ENCODE measurements at regions not wholly inside any gene's neighbourhood (a gene's known extent, or its start where the extent isn't known, plus 50 kb on each side); places are given as distances from the start of the nearest gene placed in this dataset.
"Not testable (repeated sequence)": the region's sequence is repeated elsewhere in the genome, so short reads cannot be mapped to it uniquely, and the experiment has no call there.

DNA sequence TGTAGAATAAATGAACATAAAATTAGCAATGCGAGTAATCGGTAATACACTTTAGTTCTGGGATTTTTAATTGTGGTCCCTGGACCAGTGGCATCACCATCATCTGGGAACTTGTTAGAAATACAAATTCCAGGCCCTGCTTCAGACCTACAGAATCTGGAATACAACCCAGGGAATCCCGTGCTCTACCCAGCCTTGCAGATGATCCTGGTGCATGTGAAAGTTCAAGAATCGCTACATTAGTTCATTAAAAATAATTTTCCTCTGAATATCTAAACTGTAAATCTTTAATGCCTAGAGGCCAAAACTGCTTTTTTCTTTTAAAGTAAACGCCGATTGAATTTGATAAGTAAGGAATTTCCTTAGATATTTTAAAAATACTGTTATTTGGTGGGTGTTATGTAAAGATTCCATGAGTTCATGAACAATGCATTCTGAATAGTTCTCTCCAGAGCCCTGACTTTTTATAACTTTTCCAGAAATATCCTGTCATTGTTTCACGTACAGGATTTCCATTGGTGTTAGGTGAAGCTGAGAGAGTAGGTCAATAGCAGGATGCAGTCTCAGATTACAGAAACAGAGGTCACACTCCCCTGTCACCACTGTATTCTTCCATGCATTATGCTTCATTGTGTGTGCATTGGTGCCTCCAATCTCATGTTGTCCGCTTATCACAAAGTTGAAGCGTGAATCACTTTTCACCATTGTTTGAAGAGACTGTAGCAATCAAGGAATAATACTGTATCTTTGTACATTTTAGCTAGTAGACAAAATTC, 596.5 kb upstream of the KLF12 start:
- FAIRE-seq (no peak), DNase-seq (ENCODE audit: insufficient read length) (no peak)
- TF ChIP-seq POLR2A (IDR thresholded peaks at IDR 0.05; ENCODE audit: low read depth, low read length) (no peak), POLR2AphosphoS5 (IDR thresholded peaks at IDR 0.05; ENCODE audit: low read depth, low read length) (no peak), TAF1 (IDR thresholded peaks at IDR 0.05; ENCODE audit: borderline replicate concordance, low read depth, low read length) (no peak)

DNA sequence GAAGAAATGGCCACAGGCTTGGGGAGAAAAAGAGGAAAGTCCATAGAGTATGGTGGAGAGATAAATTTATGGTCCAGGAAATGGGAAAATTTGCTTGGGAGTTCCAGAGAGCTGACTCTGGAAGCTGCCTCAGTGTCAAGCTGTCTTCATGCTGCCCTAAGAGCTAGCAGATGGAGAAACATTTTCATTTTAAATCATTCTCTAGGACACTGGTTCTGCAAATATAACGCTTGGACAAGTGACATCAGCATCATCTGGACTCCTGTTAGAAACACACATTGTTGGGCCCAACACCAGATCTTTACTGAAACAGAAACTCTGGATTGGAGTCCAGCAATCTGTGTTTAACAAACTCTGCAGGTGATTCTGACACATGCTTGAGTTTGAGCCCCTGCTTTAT, 592.0 kb upstream of the KLF12 start:
- no peak for FAIRE-seq
- TF ChIP-seq TAF1 (IDR thresholded peaks at IDR 0.05; ENCODE audit: borderline replicate concordance, low read depth, low read length) (no peak), POLR2A (IDR thresholded peaks at IDR 0.05; ENCODE audit: low read depth, low read length) (no peak), POLR2AphosphoS5 (IDR thresholded peaks at IDR 0.05; ENCODE audit: low read depth, low read length) (no peak)
- DNase-seq (ENCODE audit: insufficient read length): no peak

DNA sequence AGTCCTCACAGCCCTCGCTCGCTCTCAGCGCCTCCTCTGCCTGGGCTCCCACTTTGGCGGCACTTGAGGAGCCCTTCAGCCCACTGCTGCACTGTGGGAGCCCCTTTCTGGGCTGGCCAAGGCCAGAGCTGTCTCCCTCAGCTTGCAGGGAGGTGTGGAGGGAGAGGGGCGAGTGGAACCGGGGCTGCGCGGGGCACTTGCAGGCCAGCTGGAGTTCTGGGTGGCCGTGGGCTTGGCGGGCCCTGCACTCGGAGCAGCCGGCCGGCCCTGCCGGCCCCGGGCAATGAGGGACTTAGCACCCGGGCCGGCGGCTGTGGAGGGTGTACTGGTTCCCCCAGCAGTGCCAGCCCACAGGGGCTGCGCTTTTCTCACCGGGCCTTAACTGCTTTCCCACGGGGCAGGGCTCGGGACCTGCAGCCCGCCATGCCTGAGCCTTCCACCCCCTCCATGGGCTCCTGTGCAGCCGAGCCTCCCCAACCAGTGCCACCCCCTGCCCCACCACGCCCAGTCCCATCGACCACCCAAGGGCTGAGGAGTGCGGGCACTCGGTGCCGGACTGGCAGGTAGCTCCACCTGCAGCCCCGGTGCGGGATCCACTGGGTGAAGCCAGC, 584.1 kb upstream of the KLF12 start:
- not testable (repeated sequence) for DNase-seq (ENCODE audit: insufficient read length); FAIRE-seq

DNA sequence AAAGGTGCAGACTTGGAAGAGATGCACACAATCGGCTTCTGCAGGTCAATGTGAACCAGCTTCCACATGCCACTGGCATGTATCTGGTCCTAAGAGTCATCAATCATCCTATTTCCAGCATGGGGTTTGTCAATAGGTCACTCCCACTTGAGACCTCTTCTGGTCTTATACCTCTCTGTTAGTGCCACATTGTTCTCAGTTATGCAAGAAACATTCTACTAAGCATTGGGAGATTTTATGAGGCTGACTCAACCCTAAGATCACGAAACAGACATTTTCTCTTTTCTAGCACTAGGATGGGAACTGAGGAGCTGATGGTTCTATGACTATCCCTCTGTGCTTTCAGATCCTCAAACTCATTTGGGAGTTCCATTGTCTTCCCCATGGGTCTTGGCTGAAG, 581.5 kb upstream of the KLF12 start:
- DNase-seq (ENCODE audit: insufficient read length) (no peak), FAIRE-seq (no peak)
- no peak for TF ChIP-seq POLR2A (IDR thresholded peaks at IDR 0.05; ENCODE audit: low read depth, low read length)
- no peak for TF ChIP-seq TAF1 (IDR thresholded peaks at IDR 0.05; ENCODE audit: borderline replicate concordance, low read depth, low read length)
- TF ChIP-seq POLR2AphosphoS5 (IDR thresholded peaks at IDR 0.05; ENCODE audit: low read depth, low read length): no peak

DNA sequence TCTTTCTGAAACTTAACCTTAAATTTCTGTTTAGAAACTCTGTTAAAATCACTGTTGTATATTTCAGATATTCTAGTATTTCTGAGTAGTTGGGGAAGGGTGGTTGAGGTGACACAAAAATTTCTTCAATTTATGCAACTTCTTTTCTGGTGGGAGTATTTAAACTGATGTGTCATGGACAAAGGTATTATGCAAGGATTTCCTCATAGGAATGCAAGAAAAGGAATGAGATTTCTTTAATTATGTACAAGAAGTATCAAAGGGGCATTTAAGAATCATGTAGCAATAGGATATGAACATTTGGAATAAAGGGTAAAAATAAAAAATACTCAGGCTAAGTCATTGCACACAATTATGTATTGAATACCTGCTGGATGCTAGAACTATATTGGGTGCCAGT, 575.8 kb upstream of the KLF12 start:
- FAIRE-seq (no peak), DNase-seq (ENCODE audit: insufficient read length) (no peak)
- TF ChIP-seq TAF1 (IDR thresholded peaks at IDR 0.05; ENCODE audit: borderline replicate concordance, low read depth, low read length) (no peak), POLR2AphosphoS5 (IDR thresholded peaks at IDR 0.05; ENCODE audit: low read depth, low read length) (no peak), POLR2A (IDR thresholded peaks at IDR 0.05; ENCODE audit: low read depth, low read length) (no peak)

DNA sequence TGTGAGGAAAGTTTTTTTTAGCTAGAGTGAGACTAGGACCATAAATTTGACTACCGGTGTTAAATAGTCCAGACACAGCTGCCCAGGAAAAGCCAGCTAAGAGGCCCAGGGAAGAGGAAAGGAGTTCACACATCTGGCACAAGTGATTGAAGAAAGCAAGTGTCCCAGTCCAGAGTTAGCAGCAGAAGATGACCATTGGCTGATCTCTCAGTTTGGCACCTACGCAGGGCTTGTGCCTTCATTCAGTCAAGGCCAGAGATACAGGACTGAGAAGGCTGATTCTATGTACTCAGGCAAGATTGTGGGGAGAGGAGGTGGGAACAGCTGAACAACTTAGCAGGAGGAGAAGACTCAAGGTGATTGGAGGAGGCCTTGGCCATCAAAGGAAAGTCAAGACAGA, 575.0 kb upstream of the KLF12 start:
- DNase-seq (ENCODE audit: insufficient read length) (no peak), FAIRE-seq (no peak)
- TF ChIP-seq POLR2AphosphoS5 (IDR thresholded peaks at IDR 0.05; ENCODE audit: low read depth, low read length) (no peak), TAF1 (IDR thresholded peaks at IDR 0.05; ENCODE audit: borderline replicate concordance, low read depth, low read length) (no peak), POLR2A (IDR thresholded peaks at IDR 0.05; ENCODE audit: low read depth, low read length) (no peak)

DNA sequence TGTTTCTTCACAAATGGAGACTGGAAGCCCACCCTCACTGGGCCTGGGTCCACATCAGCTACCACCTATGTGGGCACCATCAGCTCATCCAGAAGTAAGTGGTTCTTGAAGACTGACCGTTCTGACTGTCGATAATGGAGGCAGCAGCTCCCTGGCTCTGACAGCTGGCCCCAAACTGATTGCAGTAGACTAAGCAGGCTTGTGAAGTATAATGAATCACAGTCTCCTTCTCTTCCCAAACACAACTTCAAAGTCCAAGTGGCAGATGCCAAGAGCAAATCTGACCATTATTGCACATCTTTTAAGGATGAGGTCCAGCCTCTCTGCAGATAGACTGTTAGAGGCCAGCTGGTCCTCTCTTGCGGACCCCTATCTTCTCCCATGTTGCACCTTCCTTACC, 574.4 kb upstream of the KLF12 start:
- no peak for DNase-seq (ENCODE audit: insufficient read length)

DNA sequence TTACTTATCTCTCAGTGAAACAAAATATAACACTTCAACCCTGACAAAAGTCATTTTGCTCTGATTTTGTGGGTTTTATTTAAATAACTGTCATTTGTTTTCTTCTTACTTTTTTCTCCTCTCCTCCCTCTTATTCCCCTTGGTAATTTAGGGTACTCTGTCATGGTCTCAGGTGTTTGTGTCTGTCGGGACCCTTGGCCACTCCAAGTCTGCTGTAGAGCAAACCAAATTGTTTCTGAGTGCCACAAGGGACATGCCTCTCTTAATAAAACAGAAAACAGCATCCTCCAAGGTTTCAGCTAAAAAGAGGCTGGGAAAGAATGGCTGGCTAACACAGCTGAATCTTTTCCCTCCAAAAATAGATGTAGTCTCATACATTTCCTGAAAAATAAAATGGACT, 573.1 kb upstream of the KLF12 start:
- no peak for TF ChIP-seq POLR2A (IDR thresholded peaks at IDR 0.05; ENCODE audit: low read depth, low read length)
- no peak for TF ChIP-seq TAF1 (IDR thresholded peaks at IDR 0.05; ENCODE audit: borderline replicate concordance, low read depth, low read length)
- TF ChIP-seq POLR2AphosphoS5 (IDR thresholded peaks at IDR 0.05; ENCODE audit: low read depth, low read length): no peak
- FAIRE-seq: no peak
- DNase-seq (ENCODE audit: insufficient read length): no peak

More for the DNA sequence above, 574.4 kb upstream of the KLF12 start:
- no peak for FAIRE-seq
- TF ChIP-seq POLR2A (IDR thresholded peaks at IDR 0.05; ENCODE audit: low read depth, low read length): no peak

DNA sequence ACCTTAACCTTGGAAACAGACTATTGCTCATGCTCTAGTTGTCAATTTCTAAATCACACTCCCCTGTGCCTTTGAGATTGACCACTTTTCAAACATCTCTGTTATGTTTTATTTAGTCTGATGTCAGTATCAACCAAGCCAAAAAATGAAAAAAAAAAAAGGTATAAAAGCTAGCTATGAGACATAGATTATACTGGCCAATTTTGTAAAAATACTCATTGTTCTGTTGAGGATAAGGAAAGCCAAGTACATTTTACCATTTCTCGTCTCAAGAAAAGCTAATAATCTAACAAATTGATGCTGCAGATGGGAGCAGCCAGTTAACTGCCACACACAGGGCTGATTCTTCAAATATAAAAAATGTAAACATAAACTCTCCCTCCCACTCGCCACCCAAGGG, 572.6 kb upstream of the KLF12 start:
- DNase-seq (ENCODE audit: insufficient read length): no peak
- no peak for TF ChIP-seq POLR2A (IDR thresholded peaks at IDR 0.05; ENCODE audit: low read depth, low read length)
- FAIRE-seq: no peak

DNA sequence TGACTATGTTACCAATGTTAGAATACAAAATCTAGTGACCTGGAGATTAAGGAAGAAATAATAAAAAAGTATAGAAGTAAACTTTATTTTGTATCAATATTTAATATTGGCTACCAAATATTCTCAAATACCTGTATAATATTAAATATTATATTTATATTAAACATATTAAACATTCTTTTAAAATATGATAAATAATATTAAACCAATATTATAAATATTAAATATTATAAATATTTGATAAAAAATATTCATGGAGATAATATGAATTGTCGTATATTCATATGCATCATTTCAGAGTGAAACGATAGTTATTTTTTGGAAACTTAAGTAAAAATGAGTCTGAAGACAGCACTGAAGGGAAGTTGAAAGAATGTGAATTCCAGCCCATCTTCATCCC, 571.2 kb upstream of the KLF12 start:
- FAIRE-seq (no peak), DNase-seq (ENCODE audit: insufficient read length) (no peak)
- TF ChIP-seq TAF1 (IDR thresholded peaks at IDR 0.05; ENCODE audit: borderline replicate concordance, low read depth, low read length) (no peak), POLR2AphosphoS5 (IDR thresholded peaks at IDR 0.05; ENCODE audit: low read depth, low read length) (no peak), POLR2A (IDR thresholded peaks at IDR 0.05; ENCODE audit: low read depth, low read length) (no peak)

DNA sequence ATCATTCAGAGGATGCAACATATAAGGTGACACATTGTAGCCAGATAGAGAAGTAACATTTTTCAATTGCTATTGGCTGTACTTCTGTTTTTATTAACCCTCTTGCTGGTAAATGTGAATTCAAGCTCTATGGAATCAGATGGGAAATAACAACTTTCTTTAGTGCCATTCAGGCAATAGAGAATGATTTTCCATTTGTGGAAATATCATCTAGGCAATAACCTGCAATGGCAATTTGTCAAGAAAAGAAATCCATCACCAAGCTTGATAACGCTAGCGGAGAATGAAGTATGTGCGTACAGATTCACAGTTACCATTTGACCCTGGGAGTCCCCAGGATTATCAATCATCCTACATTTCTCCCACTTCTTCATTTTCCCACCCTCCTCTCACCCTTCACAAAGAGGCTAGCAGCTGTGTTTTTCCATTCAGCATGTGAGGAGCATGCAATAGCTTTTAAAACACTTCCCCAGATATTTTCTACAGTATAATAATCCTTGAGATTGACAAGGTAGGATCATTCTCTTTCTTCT, 569.7 kb upstream of the KLF12 start:
- no peak for TF ChIP-seq POLR2A (IDR thresholded peaks at IDR 0.05; ENCODE audit: low read depth, low read length)
- no peak for TF ChIP-seq TAF1 (IDR thresholded peaks at IDR 0.05; ENCODE audit: borderline replicate concordance, low read depth, low read length)
- TF ChIP-seq POLR2AphosphoS5 (IDR thresholded peaks at IDR 0.05; ENCODE audit: low read depth, low read length): no peak
- FAIRE-seq: no peak
- no peak for DNase-seq (ENCODE audit: insufficient read length)

DNA sequence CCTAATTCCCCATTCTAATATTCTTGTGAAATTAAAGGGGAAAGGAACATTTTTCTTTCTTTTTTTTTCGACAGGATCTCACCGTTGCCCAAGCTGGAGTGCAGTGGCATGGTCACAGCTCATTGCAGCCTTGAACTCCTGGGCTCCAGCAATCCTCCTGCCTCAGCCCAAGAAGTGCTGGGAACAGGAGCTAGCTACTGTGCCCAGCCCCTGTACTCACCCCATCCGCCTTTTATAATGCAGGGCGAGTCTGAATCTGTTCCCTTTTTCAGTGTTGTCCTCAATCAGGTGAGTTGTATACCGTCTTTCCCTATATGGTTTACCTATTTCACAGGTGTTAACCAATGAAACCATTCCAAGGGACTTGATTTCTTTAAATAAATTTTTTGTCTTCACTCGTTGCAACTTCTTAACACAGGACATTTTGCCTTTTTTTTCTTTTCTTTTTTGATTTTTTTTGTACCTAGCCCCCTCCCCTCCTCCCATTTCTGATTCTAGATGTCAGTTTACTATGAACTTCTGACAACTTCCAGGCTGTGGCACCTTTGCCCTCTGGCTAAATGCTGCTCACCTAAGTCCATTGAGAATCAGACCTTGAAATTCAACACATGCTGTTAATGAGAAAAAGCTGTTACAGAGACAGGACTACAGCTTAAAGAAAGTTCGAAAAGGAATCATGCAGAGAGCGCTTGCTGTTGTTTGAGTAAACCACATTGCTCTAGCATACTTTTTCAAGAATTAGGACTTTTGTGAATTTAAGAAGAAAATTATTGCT, 562.1 kb upstream of the KLF12 start:
- no peak for TF ChIP-seq POLR2AphosphoS5 (IDR thresholded peaks at IDR 0.05; ENCODE audit: low read depth, low read length)
- no peak for TF ChIP-seq TAF1 (IDR thresholded peaks at IDR 0.05; ENCODE audit: borderline replicate concordance, low read depth, low read length)
- no peak for TF ChIP-seq POLR2A (IDR thresholded peaks at IDR 0.05; ENCODE audit: low read depth, low read length)
- FAIRE-seq (no peak), DNase-seq (ENCODE audit: insufficient read length) (no peak)

All from GM12892 (cell line).